HG02938 (cell line): ENCODE measurements at regions not wholly inside any gene's neighbourhood (a gene's known extent, or its start where the extent isn't known, plus 50 kb on each side); places are given as distances from the start of the nearest gene placed in this dataset.

Source experiments
- ATAC-seq: cut with Tn5 transposase; IDR thresholded peaks from one replicate; pipeline ENCODE4 v1.9.1; 2021; ENCODE audit warnings: mild to moderate bottlenecking, moderate library complexity; ENCODE audit not compliant: unreplicated experiment

DNA sequence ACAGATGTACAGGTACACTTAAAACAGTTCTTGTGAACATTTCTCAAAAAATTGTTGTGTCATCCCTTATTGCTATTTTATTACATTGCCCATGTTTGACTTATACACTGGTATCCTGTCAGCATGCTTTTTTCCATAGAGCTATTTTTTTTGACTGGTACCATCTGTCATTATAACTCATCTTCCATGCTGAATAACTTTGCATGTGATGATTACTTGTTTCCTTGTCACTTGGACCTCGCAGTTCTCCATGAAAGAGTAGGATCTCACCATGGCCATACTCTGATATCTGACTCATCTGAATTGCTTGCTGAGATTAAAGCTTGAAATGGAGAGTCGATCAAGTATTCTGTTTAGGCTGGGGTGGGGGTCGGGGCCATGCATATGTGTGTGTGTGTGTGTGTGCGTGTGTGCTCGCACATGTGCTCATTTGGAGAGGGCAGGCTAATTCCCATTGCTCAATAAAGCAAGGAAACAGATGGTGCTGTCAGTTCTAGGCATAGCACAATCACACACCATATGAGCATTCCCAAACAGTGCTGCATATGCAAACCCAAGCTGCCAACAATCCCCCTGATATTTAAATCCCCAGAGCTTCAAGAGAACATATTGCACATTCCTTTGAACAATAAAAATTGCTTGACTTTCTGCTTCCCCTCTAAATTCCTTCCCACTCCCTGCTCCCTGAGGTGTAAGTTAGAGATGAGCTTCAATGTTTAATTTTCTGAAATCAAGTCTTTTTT lies 62.9 kb downstream of the NHLRC3 start:
- no peak for ATAC-seq

GRCh38 chr13:39102981-39103490 lies 64.8 kb downstream of the NHLRC3 start:
- ATAC-seq, result no peak

GRCh38 chr13:39105110-39105509 lies 66.9 kb downstream of the NHLRC3 start:
- no peak for ATAC-seq

- no peak for ATAC-seq
These were observed 68.2 kb downstream of the NHLRC3 start for GRCh38 chr13:39106216-39107005.

- no peak for ATAC-seq
These were observed 69.3 kb downstream of the NHLRC3 start for GRCh38 chr13:39107561-39107960.

DNA sequence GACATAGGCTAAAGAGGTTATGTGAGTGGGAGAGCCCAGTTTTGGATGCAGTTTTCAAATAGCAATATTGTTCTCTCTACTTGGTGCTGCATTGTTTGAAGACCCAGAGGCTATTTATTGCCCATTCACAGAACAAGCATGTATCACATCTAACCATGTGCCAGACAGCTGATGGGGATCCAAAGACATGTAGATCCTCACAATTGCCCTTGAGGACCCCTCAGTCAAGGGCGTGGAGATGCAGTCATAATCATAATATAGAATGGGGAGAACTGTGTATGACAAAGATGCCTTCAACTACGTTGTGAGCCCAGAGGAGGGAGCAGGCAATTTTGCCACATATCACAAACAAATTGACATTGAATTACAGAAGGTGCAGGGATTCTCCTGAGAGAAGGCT lies 70.5 kb downstream of the NHLRC3 start:
- no peak for ATAC-seq

- no peak for ATAC-seq
These were observed 72.4 kb downstream of the NHLRC3 start for GRCh38 chr13:39110518-39111097.

GRCh38 chr13:39111145-39111544 lies 72.9 kb downstream of the NHLRC3 start:
- ATAC-seq, result no peak

DNA sequence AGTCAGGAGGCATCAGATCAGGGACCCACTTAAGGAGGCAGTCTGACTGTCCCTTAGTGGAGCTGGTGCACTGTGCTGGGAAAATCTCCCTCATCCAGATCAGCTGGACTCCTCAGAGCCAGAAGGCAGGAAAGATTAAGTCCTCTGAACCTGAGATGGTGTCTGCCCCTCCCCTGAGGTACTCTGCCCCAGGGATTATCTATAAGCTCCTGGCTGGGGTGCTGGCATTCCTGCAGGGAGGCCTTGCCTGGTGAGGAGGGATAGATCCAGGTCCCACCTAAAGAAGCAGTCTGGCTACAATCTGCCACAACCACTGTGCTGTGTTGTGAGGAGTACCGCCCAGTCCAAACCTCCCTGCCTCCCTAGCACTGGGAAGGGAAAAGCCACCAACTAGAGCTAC lies 81.2 kb downstream of the NHLRC3 start:
- no peak for ATAC-seq

GRCh38 chr13:39123578-39123977 lies 85.3 kb downstream of the NHLRC3 start:
- no peak for ATAC-seq

- ATAC-seq, result no peak
These were observed 91.0 kb downstream of the NHLRC3 start for GRCh38 chr13:39129213-39129612.

DNA sequence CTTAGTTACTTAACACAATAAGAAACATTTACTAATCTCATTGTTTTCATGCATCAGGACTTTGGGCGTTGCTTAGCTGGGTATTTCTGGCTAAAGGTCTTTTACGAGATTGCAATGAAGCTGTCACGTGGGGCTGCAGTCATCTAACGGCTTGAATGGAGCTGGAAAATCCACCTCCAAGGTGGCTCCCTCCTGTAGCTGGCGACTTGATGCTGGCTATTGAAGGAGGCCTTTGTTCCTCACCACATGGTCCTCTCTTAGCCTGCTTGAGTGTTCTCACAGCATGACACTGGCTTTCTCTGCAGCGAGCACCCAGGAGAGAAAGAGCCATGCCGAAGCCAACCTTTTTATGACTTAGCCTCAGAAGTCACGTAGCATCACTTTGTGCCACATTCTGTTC lies 92.0 kb downstream of the NHLRC3 start:
- ATAC-seq, result no peak

DNA sequence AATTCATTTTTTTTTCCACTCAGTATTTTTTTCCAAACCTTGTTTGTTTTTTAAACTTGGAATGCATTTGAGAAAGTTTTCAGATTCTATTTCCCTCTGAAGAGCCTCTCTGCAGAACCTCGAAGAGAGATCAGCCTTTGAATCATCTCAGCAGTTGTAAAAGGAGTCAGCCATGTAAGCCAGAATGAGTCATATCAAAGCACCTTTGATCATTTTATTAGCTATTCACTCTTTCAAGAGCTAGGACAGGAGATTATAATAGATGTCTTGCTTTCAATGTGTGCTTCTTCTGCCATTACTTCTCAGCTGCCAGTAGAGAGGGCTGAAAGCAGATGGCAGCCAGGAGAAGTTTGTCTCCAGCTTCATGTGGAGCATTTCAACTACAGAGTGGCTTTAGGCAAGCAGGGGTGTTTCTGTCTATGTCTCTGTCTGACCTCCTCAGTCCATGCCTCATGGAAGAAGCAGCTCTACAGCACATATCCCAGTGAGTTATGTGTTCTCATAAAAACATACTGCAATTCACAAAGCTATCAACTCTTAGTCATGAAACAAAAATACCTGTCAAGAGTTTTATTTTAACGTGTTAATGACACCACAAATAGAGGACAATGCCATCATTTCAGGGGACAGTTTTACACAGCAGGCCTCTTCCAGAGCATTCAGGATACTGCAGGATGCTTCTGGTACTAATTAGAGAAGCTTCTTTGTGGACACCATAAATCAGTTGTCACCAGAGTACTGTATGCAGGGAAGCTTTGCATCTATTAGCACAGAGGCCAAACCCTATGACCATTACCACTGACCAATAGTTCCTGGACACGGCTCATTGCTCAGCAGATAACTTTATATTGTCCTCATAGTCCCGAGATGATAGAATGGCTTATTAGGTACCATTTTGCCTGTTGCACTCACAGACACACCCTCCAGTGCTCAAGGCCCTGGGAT lies 94.3 kb downstream of the NHLRC3 start:
- no peak for ATAC-seq

GRCh38 chr13:39133781-39134180 lies 95.5 kb downstream of the NHLRC3 start:
- ATAC-seq, result no peak

DNA sequence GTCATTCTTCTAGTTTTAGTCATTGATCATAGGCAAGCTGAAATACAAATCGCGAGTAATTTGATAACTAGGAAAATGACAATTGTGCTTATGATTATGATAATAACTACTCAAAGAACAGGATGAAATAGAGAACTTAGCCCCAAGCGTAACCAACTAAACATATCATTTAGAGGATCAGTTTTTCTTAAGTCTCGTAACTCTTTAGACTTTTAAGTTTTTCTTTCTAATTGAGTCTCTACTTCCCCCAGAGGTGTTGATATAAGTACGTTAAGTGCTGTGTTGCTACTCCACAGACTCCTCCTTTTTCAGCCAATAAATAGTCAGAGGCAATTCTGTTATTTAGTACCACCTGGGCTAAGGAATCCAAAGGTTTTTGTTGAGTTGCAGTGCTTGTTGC lies 96.3 kb downstream of the NHLRC3 start:
- ATAC-seq, result no peak

DNA sequence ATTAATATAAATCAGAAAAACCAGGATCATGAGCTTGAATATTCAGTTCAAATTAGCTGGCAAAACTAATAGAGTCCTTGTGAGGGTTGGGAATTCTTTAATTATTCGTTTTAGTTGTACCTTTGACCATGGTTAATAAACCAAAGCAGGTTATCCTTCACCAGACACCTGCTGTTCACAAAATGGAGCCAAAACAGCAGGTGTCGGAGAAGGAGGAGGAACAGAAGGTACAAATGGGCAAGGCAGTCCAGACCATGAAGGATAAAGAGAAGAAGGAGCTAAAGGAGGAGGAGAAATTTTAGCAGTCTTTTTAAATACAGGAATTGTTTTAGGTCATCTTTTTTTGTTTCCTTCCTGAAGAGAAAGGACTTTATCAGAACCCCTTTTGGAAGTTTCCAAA lies 106.1 kb downstream of the NHLRC3 start:
- ATAC-seq, result no peak

DNA sequence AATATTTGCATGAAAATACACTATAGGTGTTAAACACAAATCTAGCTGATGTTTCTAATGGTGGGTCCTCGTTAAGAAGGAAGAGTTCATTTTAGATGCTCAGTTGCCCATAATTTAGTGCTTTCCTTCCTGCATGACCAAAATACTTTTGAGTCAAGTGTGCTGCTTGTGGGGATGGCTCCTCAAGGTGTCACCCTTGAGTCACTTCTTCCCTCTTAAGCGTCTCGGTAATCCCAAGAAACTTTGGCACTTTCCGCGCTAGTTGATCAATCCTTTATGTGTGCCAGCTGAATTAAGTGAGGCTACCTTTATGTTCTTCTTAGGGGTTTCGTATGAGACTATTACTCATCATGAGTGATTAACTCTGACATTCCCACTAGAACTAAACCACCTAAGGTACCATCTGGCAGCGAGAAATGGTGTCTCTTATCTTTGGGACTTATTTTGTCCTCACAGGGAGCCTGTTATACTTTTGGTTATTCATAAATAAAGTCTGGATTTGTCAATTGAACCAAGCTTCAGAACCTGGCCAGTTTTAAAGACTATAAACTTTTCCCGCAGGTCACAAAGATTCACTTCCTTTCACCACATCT lies 106.8 kb downstream of the NHLRC3 start:
- ATAC-seq, result no peak

DNA sequence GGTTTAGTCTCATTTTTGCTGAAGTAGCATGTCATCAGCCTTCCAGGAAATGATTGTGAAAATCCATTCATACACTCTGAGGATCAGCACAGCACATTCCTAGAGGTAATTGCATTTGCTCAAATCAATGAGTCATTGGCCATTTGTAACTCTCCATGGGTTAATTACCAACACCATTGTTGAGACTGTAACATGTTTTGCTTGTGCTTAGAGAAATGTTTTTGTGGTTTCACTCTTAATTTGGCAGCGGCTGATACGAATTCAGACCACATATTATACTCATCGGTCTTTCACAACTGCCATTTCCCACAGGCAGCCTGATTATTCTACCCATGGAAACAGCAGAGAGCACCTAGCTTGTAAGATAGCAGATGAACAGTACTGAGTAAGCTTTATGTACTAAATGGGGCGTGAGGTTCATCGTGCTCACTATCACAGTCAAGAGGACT lies 110.3 kb downstream of the NHLRC3 start:
- no peak for ATAC-seq

GRCh38 chr13:39149896-39150295 lies 111.6 kb downstream of the NHLRC3 start:
- no peak for ATAC-seq

DNA sequence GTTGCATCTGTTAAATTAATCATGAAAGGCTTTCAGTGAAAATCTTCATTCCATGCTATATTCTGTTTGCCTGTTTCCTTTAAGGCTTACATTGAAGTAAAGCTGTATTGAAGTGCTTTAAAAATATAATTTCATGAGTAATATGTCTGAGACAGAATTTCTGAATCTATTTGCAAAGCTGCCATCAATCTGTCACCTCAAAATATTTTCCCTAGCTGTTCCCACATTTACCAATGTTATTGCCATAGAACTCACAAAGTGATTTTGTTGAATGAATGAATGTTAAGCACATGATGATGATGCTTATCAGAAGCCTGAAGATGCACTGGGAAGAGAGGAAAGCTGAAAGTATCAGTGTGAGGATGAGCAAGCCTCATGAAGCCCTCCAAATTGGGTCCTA lies 115.8 kb downstream of the NHLRC3 start:
- no peak for ATAC-seq
